ENCODE measurements at regions not wholly inside any gene's neighbourhood (a gene's known extent, or its start where the extent isn't known, plus 50 kb on each side); places are given as distances from the start of the nearest gene placed in this dataset.

GRCh38 chr21:16088056-16088455 lies 358.3 kb downstream of the USP25 start:
- no peak for TF ChIP-seq POLR2A (IDR thresholded peaks at IDR 0.05; ENCODE audit: low read depth, low read length)
- TF ChIP-seq POLR2AphosphoS5 (IDR thresholded peaks at IDR 0.05; ENCODE audit: low read depth, low read length), result no peak
- no peak for TF ChIP-seq TAF1 (IDR thresholded peaks at IDR 0.05; ENCODE audit: borderline replicate concordance, low read depth, low read length)

Data from GM12892 (cell line).